Ascending aorta (tissue), 2 donors: ENCODE measurements at regions not wholly inside any gene's neighbourhood (a gene's known extent, or its start where the extent isn't known, plus 50 kb on each side); places are given as distances from the start of the nearest gene placed in this dataset.

Experiments used
- DNase-seq, 2 donors: peaks; one replicate each; pipeline ENCODE4 v3.0.0-alpha.2; 2019; ENCODE audit warnings: low spot score in 2 of 2
- H3K27ac ChIP-seq, 2 donors: fragments of 200-600 bp; sonication (generic); one replicate each; pipeline ENCODE4 v1.5.1; 2016 to 2017; ENCODE audit warnings: mild to moderate bottlenecking in 1 of 2
- H3K27me3 ChIP-seq: fragments of 200-600 bp; sonication (generic); one replicate; pipeline ENCODE4 v1.5.1; 2017
- H3K36me3 ChIP-seq, 2 donors: fragments of 200-600 bp; sonication (generic); one replicate each; pipeline ENCODE4 v1.5.1; 2016
- H3K4me1 ChIP-seq, 2 donors: fragments of 200-600 bp; sonication (generic); one replicate each; pipeline ENCODE4 v1.5.1; 2016 to 2017; ENCODE audit warnings: mild to moderate bottlenecking in 1 of 2
- H3K4me3 ChIP-seq, 2 donors: fragments of 200-600 bp; sonication (generic); one replicate each; pipeline ENCODE4 v1.5.1; 2016 to 2017; ENCODE audit warnings: mild to moderate bottlenecking in 1 of 2
- H3K9me3 ChIP-seq, 2 donors: fragments of 200-600 bp; sonication (generic); one replicate each; pipeline ENCODE4 v1.5.1; 2016
- CTCF ChIP-seq, 3 experiments: fragments of 200-600 bp in 2 of 3; fragments of 450-650 bp in 1 of 3; sonication (generic) in 2 of 3; IDR thresholded peaks; one replicate each; pipeline ENCODE4 v1.5.1; 2016 to 2019; ENCODE audit warnings: antibody characterized with exemption in 3 of 3, mild to moderate bottlenecking in 1 of 3, moderate library complexity in 1 of 3
- intact Hi-C: fragments of 100-400 bp; cut with DNase I; formaldehyde crosslinking; loops from one replicate; pipeline ENCODE4 v1.15.1; 2023

- Histone ChIP-seq H3K4me1 (no peaks in the 10 kb centered on the region), H3K36me3 (no peaks in the 10 kb centered on the region), H3K27me3 (no peaks in the 10 kb centered on the region), H3K4me3 (no peak overlapping the region), H3K9me3 (no peaks in the 10 kb centered on the region), H3K27ac (no peak overlapping the region)
- TF ChIP-seq CTCF (IDR thresholded peaks at IDR 0.05), result no peak
- intact Hi-C loops, result no loop called here
- DNase-seq, result no peak
These were observed 922.2 kb upstream of the SEMA6A start for GRCh38 chr5:117496801-117497200.

- Histone ChIP-seq H3K36me3 (no peaks in the 10 kb centered on the region), H3K4me1 (no peaks in the 10 kb centered on the region), H3K4me3 (no peak overlapping the region), H3K9me3 (no peaks in the 10 kb centered on the region), H3K27me3 (no peaks in the 10 kb centered on the region), H3K27ac (no peak overlapping the region)
- no peak for DNase-seq
- intact Hi-C loops, result no loop called here
- no peak for TF ChIP-seq CTCF (IDR thresholded peaks at IDR 0.05)
These were observed 919.6 kb upstream of the SEMA6A start for GRCh38 chr5:117494188-117494587.

GRCh38 chr5:117488976-117489500 is 914.4 kb upstream of the SEMA6A start:
- Histone ChIP-seq H3K9me3 (no peaks in the 10 kb centered on the region), H3K4me1 (no peaks in the 10 kb centered on the region), H3K36me3 (no peaks in the 10 kb centered on the region), H3K27ac (no peak overlapping the region), H3K4me3 (no peak overlapping the region), H3K27me3 (no peaks in the 10 kb centered on the region)
- DNase-seq, result no peak
- intact Hi-C loops, result no loop called here
- TF ChIP-seq CTCF (IDR thresholded peaks at IDR 0.05), result no peak

GRCh38 chr5:117487556-117487955 is 912.9 kb upstream of the SEMA6A start:
- H3K27me3 ChIP-seq, result no peaks in the 10 kb centered on the region
- no peaks in the 10 kb centered on the region for H3K4me1 ChIP-seq
- no peak for DNase-seq
- intact Hi-C loops, result no loop called here
- H3K36me3 ChIP-seq, result no peaks in the 10 kb centered on the region
- TF ChIP-seq CTCF (IDR thresholded peaks at IDR 0.05), result no peak
- no peak overlapping the region for H3K4me3 ChIP-seq
- no peak overlapping the region for H3K27ac ChIP-seq
- H3K9me3 ChIP-seq, result no peaks in the 10 kb centered on the region

- Histone ChIP-seq H3K27ac (no peak overlapping the region), H3K4me1 (no peaks in the 10 kb centered on the region), H3K9me3 (no peaks in the 10 kb centered on the region), H3K4me3 (no peak overlapping the region), H3K36me3 (no peaks in the 10 kb centered on the region), H3K27me3 (no peaks in the 10 kb centered on the region)
- intact Hi-C loops, result no loop called here
- TF ChIP-seq CTCF (IDR thresholded peaks at IDR 0.05), result no peak
- DNase-seq, result no peak
These were observed 912.3 kb upstream of the SEMA6A start for GRCh38 chr5:117486879-117487391.

- TF ChIP-seq CTCF (IDR thresholded peaks at IDR 0.05), result no peak
- no peak for DNase-seq
- no peak overlapping the region for H3K27ac ChIP-seq
- intact Hi-C loops, result no loop called here
- no peaks in the 10 kb centered on the region for H3K27me3 ChIP-seq
- no peaks in the 10 kb centered on the region for H3K9me3 ChIP-seq
- no peaks in the 10 kb centered on the region for H3K4me1 ChIP-seq
- no peak overlapping the region for H3K4me3 ChIP-seq
- no peaks in the 10 kb centered on the region for H3K36me3 ChIP-seq
These were observed 911.6 kb upstream of the SEMA6A start for GRCh38 chr5:117486261-117486660.
